Mesendoderm (in vitro differentiated cells): ENCODE measurements at regions not wholly inside any gene's neighbourhood (a gene's known extent, or its start where the extent isn't known, plus 50 kb on each side); places are given as distances from the start of the nearest gene placed in this dataset.
"Not testable (repeated sequence)": the region's sequence is repeated elsewhere in the genome, so short reads cannot be mapped to it uniquely, and the experiment has no call there.

Experiments used
- DNase-seq: peaks from one replicate; pipeline ENCODE4 v3.0.0; 2013
- H2AK5ac ChIP-seq: 2 replicates; pipeline ENCODE4 v1.6.1; 2013; ENCODE audit warnings: low read length, inconsistent platforms
- H2BK120ac ChIP-seq: 2 replicates; pipeline ENCODE4 v1.6.1; 2013; ENCODE audit warnings: low read depth, mild to moderate bottlenecking, low read length, moderate library complexity, mixed read lengths
- H2BK15ac ChIP-seq: replicated peaks from 2 replicates; pipeline ENCODE4 v1.6.1; 2013; ENCODE audit warnings: low read depth, mild to moderate bottlenecking, moderate library complexity
- H2BK5ac ChIP-seq: 2 replicates; pipeline ENCODE4 v1.6.1; 2013; ENCODE audit warnings: low read length, inconsistent platforms
- H3K18ac ChIP-seq: 2 replicates; pipeline ENCODE4 v1.6.1; 2013; ENCODE audit warnings: mild to moderate bottlenecking, low read length, mixed read lengths
- H3K23ac ChIP-seq: one replicate; pipeline ENCODE4 v1.6.1; 2013; ENCODE audit warnings: low read length
- H3K27ac ChIP-seq: 2 replicates; pipeline ENCODE4 v1.5.1; 2013; ENCODE audit warnings: low read depth, mild to moderate bottlenecking, inconsistent platforms, low read length, moderate library complexity
- H3K27me3 ChIP-seq: 2 replicates; pipeline ENCODE4 v1.6.1; 2013; ENCODE audit warnings: low read length, control low read depth, mild to moderate bottlenecking, inconsistent platforms; ENCODE audit not compliant: insufficient read depth, poor library complexity
- H3K36me3 ChIP-seq: 2 replicates; pipeline ENCODE4 v1.6.1; 2013; ENCODE audit warnings: low read length, inconsistent platforms; ENCODE audit not compliant: control insufficient read depth, insufficient read depth
- H3K4ac ChIP-seq: one replicate; pipeline ENCODE4 v1.6.1; 2013; ENCODE audit warnings: low read depth, mild to moderate bottlenecking, low read length, moderate library complexity
- H3K4me1 ChIP-seq: 2 replicates; pipeline ENCODE4 v1.6.1; 2013; ENCODE audit warnings: low read depth, low read length, inconsistent platforms; ENCODE audit not compliant: control insufficient read depth
- H3K4me2 ChIP-seq: 2 replicates; pipeline ENCODE4 v1.6.1; 2013; ENCODE audit warnings: low read length
- H3K4me3 ChIP-seq: 2 replicates; pipeline ENCODE4 v1.5.1; 2013; ENCODE audit warnings: mild to moderate bottlenecking, low read length
- H3K56ac ChIP-seq: one replicate; pipeline ENCODE4 v1.6.1; 2013; ENCODE audit warnings: low read length
- H3K79me1 ChIP-seq: 2 replicates; pipeline ENCODE4 v1.6.1; 2013; ENCODE audit warnings: low read length, inconsistent platforms
- H3K79me2 ChIP-seq: 2 replicates; pipeline ENCODE4 v1.6.1; 2013; ENCODE audit warnings: mild to moderate bottlenecking, low read length; ENCODE audit not compliant: control insufficient read depth, insufficient read depth
- H3K9ac ChIP-seq: 2 replicates; pipeline ENCODE4 v1.6.1; 2013; ENCODE audit warnings: low read length, inconsistent platforms
- H4K5ac ChIP-seq: one replicate; pipeline ENCODE4 v1.6.1; 2013; ENCODE audit warnings: low read length
- H4K8ac ChIP-seq: one replicate; pipeline ENCODE4 v1.6.1; 2013; ENCODE audit warnings: low read depth, mild to moderate bottlenecking, control low read depth, low read length, moderate library complexity
- WGBS: extraction: QIAGEN DNeasy Blood & Tissue Kit; methylation state at CpG from one replicate; pipeline ENCODE4 v1.1.7; 2013; ENCODE audit warnings: low lambda C conversion rate, missing lambda C conversion rate; ENCODE audit not compliant: insufficient coverage; ENCODE audit errors: extremely low coverage; 5-methylcytosine and 5-hydroxymethylcytosine counted together

DNA sequence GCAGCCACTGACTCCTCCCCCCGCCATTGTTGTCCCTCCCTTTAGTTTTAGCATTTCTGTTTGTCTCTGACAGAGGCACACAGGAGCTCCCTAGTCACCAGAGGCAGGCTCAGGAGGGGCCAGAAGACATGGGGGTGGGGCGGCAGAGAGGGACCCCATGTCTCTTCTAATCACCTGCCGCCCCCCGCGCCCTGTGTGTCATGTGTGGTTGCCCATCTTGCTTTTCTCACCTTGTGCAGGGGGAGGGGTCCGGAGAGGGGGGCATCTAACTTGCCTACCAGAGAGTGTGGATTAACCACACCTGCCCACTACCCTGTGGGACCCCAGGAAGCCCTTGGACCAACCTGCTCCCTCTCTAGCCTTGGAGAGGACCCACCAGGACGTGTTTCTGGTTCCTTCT, 130.2 kb downstream of the ZNF267 start:
- not testable (repeated sequence) for H3K36me3 ChIP-seq, H2BK120ac ChIP-seq, H3K4me3 ChIP-seq, H2AK5ac ChIP-seq, H4K8ac ChIP-seq, H3K27ac ChIP-seq, H4K5ac ChIP-seq, H3K27me3 ChIP-seq, DNase-seq, H3K79me1 ChIP-seq, H3K23ac ChIP-seq, H3K9ac ChIP-seq, H3K4me2 ChIP-seq, H2BK15ac ChIP-seq, H3K18ac ChIP-seq, H3K4me1 ChIP-seq, H3K79me2 ChIP-seq, H3K4ac ChIP-seq, H2BK5ac ChIP-seq, H3K56ac ChIP-seq
- no CpG with 5 or more reads among the region's 7 CpGs for WGBS

DNA sequence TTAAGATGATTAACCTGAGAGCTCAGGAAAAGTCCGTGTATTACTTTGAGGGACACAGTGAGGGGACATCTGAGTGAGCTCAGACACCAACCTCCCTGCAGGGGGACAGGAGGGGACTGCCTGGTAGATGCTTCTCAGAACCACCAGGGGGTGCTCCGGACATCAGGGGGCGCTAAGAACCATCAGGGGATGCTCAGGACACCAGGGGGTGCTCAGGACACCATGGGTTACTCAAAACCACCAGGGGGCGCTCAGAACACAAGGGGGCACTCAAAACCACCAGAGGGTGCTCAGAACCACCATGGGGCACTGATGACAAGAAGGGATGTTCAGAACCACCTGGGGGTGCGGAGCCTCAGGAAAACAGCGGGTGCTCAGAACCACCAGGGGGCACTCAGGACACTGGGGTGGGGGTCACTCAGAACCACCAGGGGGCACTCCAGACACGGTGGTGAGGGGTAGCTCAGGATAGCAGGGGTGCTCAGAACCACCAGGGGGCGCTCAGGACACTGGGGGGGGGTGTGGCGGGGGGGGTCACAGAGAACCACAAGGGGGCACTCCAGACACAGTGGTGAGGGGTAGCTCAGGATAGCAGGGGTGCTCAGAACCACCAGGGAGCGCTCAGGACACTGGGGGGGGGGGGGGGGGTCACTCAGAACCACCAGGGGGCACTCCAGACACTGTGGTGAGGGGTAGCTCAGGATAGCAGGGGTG, 165.3 kb downstream of the ZNF267 start:
- not testable (repeated sequence) for H3K27ac ChIP-seq, H3K23ac ChIP-seq, H2BK15ac ChIP-seq, H2AK5ac ChIP-seq, H3K4me3 ChIP-seq, H3K4me2 ChIP-seq, H4K8ac ChIP-seq, H3K79me1 ChIP-seq, H3K4ac ChIP-seq, H3K18ac ChIP-seq, H2BK5ac ChIP-seq, H3K79me2 ChIP-seq, H3K36me3 ChIP-seq, H4K5ac ChIP-seq, H3K56ac ChIP-seq, H3K27me3 ChIP-seq, H3K4me1 ChIP-seq, H2BK120ac ChIP-seq, H3K9ac ChIP-seq
- DNase-seq = peak; percentile 0
- WGBS = no CpG with 5 or more reads among the region's 10 CpGs

GRCh38 chr16:32039919-32040318, 166.3 kb downstream of the ZNF267 start:
- H2AK5ac ChIP-seq, H4K8ac ChIP-seq, H3K56ac ChIP-seq, H3K9ac ChIP-seq, H2BK120ac ChIP-seq, H3K4me3 ChIP-seq, H3K23ac ChIP-seq, H4K5ac ChIP-seq, H3K79me1 ChIP-seq, H3K4me2 ChIP-seq, H3K18ac ChIP-seq, H3K36me3 ChIP-seq, H2BK15ac ChIP-seq, H3K4ac ChIP-seq, H3K27me3 ChIP-seq, DNase-seq, H3K27ac ChIP-seq, H2BK5ac ChIP-seq, H3K4me1 ChIP-seq, H3K79me2 ChIP-seq: not testable (repeated sequence)
- no CpG with 5 or more reads among the region's 10 CpGs for WGBS

DNA sequence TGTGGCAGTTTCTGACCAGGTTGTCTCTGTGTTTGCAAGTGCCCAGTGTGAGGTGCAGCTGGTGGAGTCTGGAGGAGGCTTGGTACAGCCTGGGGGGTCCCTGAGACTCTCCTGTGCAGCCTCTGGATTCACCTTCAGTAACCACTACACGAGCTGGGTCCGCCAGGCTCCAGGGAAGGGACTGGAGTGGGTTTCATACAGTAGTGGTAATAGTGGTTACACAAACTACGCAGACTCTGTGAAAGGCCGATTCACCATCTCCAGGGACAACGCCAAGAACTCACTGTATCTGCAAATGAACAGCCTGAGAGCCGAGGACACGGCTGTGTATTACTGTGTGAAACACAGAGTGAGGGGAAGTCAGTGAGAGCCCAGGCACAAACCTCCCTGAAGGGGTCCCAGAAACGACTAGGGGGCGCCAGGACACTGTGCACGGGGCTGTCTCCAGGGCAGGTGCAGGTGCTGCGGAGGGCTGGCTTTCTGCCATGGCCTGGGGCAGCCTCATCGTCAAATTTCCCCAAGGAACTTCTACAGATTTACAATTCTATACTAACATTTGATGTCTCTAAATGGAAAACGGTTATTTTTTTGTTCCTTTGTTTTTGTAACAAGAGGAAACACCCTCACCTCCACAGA, 187.0 kb upstream of the TP53TG3D start:
- H2AK5ac ChIP-seq, H3K4me2 ChIP-seq, H2BK15ac ChIP-seq, H3K23ac ChIP-seq, H3K79me2 ChIP-seq, H3K4ac ChIP-seq, H3K4me1 ChIP-seq, H3K79me1 ChIP-seq, H3K4me3 ChIP-seq, H3K27ac ChIP-seq, H2BK120ac ChIP-seq, H3K18ac ChIP-seq, H3K9ac ChIP-seq, H3K56ac ChIP-seq, H4K8ac ChIP-seq, DNase-seq, H3K27me3 ChIP-seq, H2BK5ac ChIP-seq, H4K5ac ChIP-seq, H3K36me3 ChIP-seq: not testable (repeated sequence)
- WGBS = no CpG with 5 or more reads among the region's 13 CpGs

DNA sequence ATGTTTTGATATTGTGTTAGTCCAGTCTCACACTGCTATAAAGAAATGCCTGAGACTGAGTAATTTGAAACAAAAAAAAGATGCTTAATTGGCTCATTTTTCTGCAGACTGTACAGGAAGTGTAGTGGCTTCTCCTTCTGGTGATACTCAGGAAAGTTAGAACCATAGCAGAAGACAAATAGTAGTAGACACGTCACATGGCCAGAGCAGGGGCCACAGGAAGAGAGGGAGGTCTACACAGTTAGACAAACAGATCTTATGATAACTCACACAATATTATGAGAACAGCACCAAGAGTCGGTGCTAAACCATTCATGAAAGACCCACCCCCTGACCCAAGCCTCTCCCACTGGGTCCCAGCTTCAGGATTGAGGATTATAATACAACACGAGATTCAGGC, 181.5 kb upstream of the TP53TG3D start:
- not testable (repeated sequence) for H3K79me1 ChIP-seq, H3K9ac ChIP-seq, H3K4ac ChIP-seq, H2BK5ac ChIP-seq, H2BK15ac ChIP-seq, DNase-seq, H3K4me2 ChIP-seq, H3K79me2 ChIP-seq, H3K18ac ChIP-seq, H3K36me3 ChIP-seq, H3K27ac ChIP-seq, H2AK5ac ChIP-seq, H4K5ac ChIP-seq, H3K4me1 ChIP-seq, H2BK120ac ChIP-seq, H3K4me3 ChIP-seq, H4K8ac ChIP-seq, H3K56ac ChIP-seq, H3K27me3 ChIP-seq, H3K23ac ChIP-seq
- no CpG with 5 or more reads among the region's 3 CpGs for WGBS

GRCh38 chr16:32083891-32084290, 169.2 kb upstream of the TP53TG3D start:
- not testable (repeated sequence) for H2AK5ac ChIP-seq, DNase-seq, H4K5ac ChIP-seq, H3K79me2 ChIP-seq, H3K27ac ChIP-seq, H3K4ac ChIP-seq, H3K4me3 ChIP-seq, H3K9ac ChIP-seq, H3K36me3 ChIP-seq, H3K27me3 ChIP-seq, H2BK120ac ChIP-seq, H2BK15ac ChIP-seq, H3K79me1 ChIP-seq, H3K56ac ChIP-seq, H3K18ac ChIP-seq, H3K23ac ChIP-seq, H3K4me2 ChIP-seq, H2BK5ac ChIP-seq, H3K4me1 ChIP-seq, H4K8ac ChIP-seq
- WGBS = no CpG with 5 or more reads among the region's 15 CpGs
